ENCODE measurements at regions not wholly inside any gene's neighbourhood (a gene's known extent, or its start where the extent isn't known, plus 50 kb on each side); places are given as distances from the start of the nearest gene placed in this dataset.

GRCh38 chr1:234866007-234866866 lies 256.3 kb upstream of the IRF2BP2 start (continued):
- TF ChIP-seq HMGXB4 (CRISPR knock-in tag; IDR thresholded peaks at IDR 0.05): no peak
- TF ChIP-seq TCF7 (IDR thresholded peaks at IDR 0.05; ENCODE audit: borderline replicate concordance): no peak
- TF ChIP-seq PCBP2 (IDR thresholded peaks at IDR 0.05; ENCODE audit: low read depth, low read length, poor library complexity, severe bottlenecking): no peak
- peak; percentile 69; the same call in 1 of the 2 replicates for TF ChIP-seq ZNF12 (CRISPR knock-in tag; IDR thresholded peaks at IDR 0.05)
- no peak for TF ChIP-seq ZSCAN32 (CRISPR knock-in tag; IDR thresholded peaks at IDR 0.05)
- no peak for TF ChIP-seq ZFPM2 (CRISPR knock-in tag; IDR thresholded peaks at IDR 0.05)
- no peak for TF ChIP-seq U2AF1 (optimal IDR thresholded peaks at IDR 0.05; ENCODE audit: low read depth, low read length)
- no peak for TF ChIP-seq ELK1 (CRISPR knock-in tag; IDR thresholded peaks at IDR 0.05)
- peak in 1 of 2 experiments; percentile 73; a peak in 3 of 4 replicates for TF ChIP-seq TEAD1 (CRISPR knock-in tag; IDR thresholded peaks at IDR 0.05)
- no peak for TF ChIP-seq CHCHD3 (CRISPR knock-in tag; IDR thresholded peaks at IDR 0.05)
- no peak for TF ChIP-seq GABPB2 (CRISPR knock-in tag; conservative IDR thresholded peaks at IDR 0.05)
- TF ChIP-seq SFPQ (IDR thresholded peaks at IDR 0.05; ENCODE audit: low read depth, low read length): no peak
- TF ChIP-seq NKRF (IDR thresholded peaks at IDR 0.05; ENCODE audit: borderline replicate concordance): no peak
- peak; percentile 64 for TF ChIP-seq ZKSCAN8 (CRISPR knock-in tag; IDR thresholded peaks at IDR 0.05)
- TF ChIP-seq CC2D1A (IDR thresholded peaks at IDR 0.05): no peak
- TF ChIP-seq ZNF696 (CRISPR knock-in tag; conservative IDR thresholded peaks at IDR 0.05): no peak
- TF ChIP-seq PRMT5 (CRISPR knock-in tag; IDR thresholded peaks at IDR 0.05): no peak
- TF ChIP-seq GABPA (tag; conservative IDR thresholded peaks at IDR 0.05; ENCODE audit: low read depth): no peak
- peak; percentile 88 for TF ChIP-seq MITF (IDR thresholded peaks at IDR 0.05)

Measured in K562 (cell line).